ENCODE measurements at regions not wholly inside any gene's neighbourhood (a gene's known extent, or its start where the extent isn't known, plus 50 kb on each side); places are given as distances from the start of the nearest gene placed in this dataset.

DNA sequence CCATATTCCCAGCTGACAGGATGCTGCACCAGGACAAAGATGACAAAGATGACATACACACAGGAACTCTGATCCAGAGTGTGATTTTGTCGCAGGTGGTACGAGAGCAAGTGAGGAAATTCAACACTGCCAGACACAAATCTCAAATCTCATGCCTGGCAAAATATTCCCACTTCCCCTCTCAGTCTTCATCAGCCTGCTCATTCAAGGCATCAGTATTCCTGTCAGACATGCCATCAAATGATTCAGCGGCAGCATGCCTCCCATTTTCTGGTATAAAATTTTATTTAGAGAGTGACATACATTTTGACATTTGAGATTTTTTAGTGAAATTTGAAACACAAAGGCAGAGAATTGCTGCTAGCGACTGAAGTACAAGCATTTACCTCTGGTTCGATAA is 228.1 kb upstream of the LMCD1 start:
- H3K9me2 ChIP-seq (ENCODE audit: insufficient read depth, low read length) = no peaks in the 10 kb centered on the region
- ChIA-PET POLR2A (interaction anchor here (0.6 kb wide), 1 partner anchor 1914 kb away, joined by 4 read pairs; no protein-coding TSS in a partner anchor), CTCF (ENCODE audit: unreplicated experiment) (no interaction called here)
- H4K20me1 ChIP-seq (ENCODE audit: insufficient read depth, low read length) = no peaks in the 10 kb centered on the region
- H3K36me3 ChIP-seq (ENCODE audit: insufficient read depth, low read length) = no peaks in the 10 kb centered on the region
- DNase-seq (ENCODE audit: low spot score) = no peak
- H3K9me3 ChIP-seq (ENCODE audit: low read length) = no peaks in the 10 kb centered on the region
- H3K4me1 ChIP-seq (ENCODE audit: insufficient read depth, low read length, poor library complexity, severe bottlenecking) = no peaks in the 10 kb centered on the region
- intact Hi-C loops (cut with micrococcal nuclease; ENCODE audit: unreplicated experiment) = no loop called here
- BruUV-seq (replicated peaks) = no TSS peak
- no peaks in the 10 kb centered on the region for H3K79me2 ChIP-seq (ENCODE audit: insufficient read depth, low read depth, low read length)
- no peak overlapping the region for H3K27ac ChIP-seq (ENCODE audit: low read depth, low read length, poor library complexity, severe bottlenecking)
- H2AFZ ChIP-seq (ENCODE audit: low read length) = no peak overlapping the region
- H3K4me2 ChIP-seq (ENCODE audit: low read length) = no peak overlapping the region
- no peak for TF ChIP-seq EZH2phosphoT487 (IDR thresholded peaks at IDR 0.05; ENCODE audit: borderline replicate concordance, low read depth, low read length)
- TF ChIP-seq CTCF (conservative IDR thresholded peaks at IDR 0.05; ENCODE audit: low read length) = no peak
- no peak overlapping the region for H3K4me3 ChIP-seq (ENCODE audit: low read depth, low read length, poor library complexity, severe bottlenecking)

DNA sequence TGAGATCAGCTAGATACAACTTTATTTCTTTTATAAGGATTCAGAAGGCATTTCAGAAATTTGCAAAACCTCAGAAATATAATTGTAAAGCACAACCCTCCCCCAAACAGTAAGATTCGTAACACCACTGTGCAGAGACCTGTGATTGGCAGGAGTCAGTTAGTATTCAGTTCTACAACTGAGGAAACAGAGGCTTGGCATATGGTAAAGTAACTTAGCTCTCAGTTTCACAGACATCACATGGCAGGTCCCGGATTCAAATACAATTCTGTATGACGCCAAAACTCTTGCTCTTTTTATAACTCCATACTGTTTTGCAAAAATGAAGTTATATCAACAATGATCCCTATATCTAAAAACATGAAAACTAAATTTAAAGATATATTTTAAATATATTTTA is 225.6 kb upstream of the LMCD1 start:
- BruUV-seq (replicated peaks) = no TSS peak

More for the DNA sequence above, 225.6 kb upstream of the LMCD1 start:
- H3K4me1 ChIP-seq (ENCODE audit: insufficient read depth, low read length, poor library complexity, severe bottlenecking) = no peaks in the 10 kb centered on the region
- H3K27ac ChIP-seq (ENCODE audit: low read depth, low read length, poor library complexity, severe bottlenecking) = no peak overlapping the region
- no peak overlapping the region for H3K4me2 ChIP-seq (ENCODE audit: low read length)
- H3K36me3 ChIP-seq (ENCODE audit: insufficient read depth, low read length) = no peaks in the 10 kb centered on the region
- no peak for DNase-seq (ENCODE audit: low spot score)
- no peaks in the 10 kb centered on the region for H3K9me3 ChIP-seq (ENCODE audit: low read length)
- no peaks in the 10 kb centered on the region for H3K79me2 ChIP-seq (ENCODE audit: insufficient read depth, low read depth, low read length)
- CTCF ChIA-PET (ENCODE audit: unreplicated experiment) = no interaction called here
- no peaks in the 10 kb centered on the region for H4K20me1 ChIP-seq (ENCODE audit: insufficient read depth, low read length)
- POLR2A ChIA-PET = interaction anchor here (0.5 to 0.9 kb wide), 6 partner anchors 12 to 1999 kb away, joined by 3 to 4 read pairs (median 3); no protein-coding TSS in a partner anchor
- TF ChIP-seq CTCF (conservative IDR thresholded peaks at IDR 0.05; ENCODE audit: low read length) (no peak), EZH2phosphoT487 (IDR thresholded peaks at IDR 0.05; ENCODE audit: borderline replicate concordance, low read depth, low read length) (no peak)
- no peak overlapping the region for H3K4me3 ChIP-seq (ENCODE audit: low read depth, low read length, poor library complexity, severe bottlenecking)
- no peak overlapping the region for H2AFZ ChIP-seq (ENCODE audit: low read length)
- intact Hi-C loops (cut with micrococcal nuclease; ENCODE audit: unreplicated experiment) = no loop called here
- no peaks in the 10 kb centered on the region for H3K9me2 ChIP-seq (ENCODE audit: insufficient read depth, low read length)

All from OCI-LY7 (cell line).